Fibroblast of the conjunctiva (primary cell): ENCODE measurements at regions not wholly inside any gene's neighbourhood (a gene's known extent, or its start where the extent isn't known, plus 50 kb on each side); places are given as distances from the start of the nearest gene placed in this dataset.

ENCODE experiments used
- DNase-seq: peaks from one replicate; pipeline ENCODE4 v3.0.0-alpha.2; 2010; ENCODE audit warnings: low read depth

DNA sequence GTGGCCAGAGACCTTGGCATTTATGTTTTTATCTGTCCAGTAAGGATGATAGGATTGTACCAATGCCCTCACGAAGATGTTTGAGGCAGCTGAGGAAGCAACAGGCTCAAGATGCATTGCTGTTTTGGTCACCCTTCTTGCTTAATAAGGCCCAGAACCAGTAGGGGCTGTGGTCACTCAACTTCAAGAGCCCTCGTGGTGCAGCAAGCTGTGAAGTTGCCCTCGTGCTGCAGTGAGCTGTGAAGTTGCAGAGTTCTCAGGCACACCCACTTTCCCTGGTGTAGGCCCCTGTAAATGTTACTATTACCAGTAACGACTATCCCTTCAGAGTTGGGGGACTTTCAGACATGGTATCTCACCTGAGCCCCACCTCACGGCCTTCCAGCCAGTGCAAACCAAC, 207.6 kb upstream of the LYZL1 start:
- DNase-seq, result no peak

DNA sequence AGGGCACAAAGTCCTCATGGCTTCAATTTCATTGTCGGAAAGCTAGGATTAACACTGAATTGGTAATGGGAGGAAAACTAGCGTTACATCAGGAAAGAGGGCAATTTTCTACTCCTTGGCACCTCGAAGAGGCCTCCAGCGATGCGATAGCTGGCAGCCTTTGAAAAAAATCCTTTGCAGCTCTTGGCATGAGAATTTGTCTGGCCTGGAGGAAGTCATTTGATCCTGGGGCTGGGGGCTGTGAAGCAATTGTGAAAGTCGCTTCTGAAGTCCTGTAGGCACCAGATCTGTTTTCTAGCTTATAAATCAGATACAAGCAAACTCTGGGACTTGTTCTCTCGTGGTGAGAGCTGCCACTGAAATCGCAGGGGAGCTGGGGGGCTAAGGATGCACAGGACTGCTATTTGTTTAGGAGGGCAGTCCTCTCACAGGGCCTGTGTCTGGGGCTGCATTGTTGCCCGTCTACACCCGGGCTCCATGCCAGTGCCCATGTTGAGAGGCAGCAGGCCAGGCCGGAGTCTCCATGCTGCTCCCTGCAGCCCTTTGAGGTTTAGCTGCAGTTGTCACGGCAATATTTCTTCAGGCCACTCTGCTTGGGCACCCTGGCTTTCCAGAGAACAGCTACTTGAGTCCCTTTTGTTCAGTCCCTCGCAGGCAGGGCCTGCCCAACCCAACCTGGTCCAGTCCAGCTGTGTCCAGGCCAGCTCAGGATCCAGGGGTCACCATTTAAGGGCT, 206.8 kb upstream of the LYZL1 start:
- DNase-seq, result no peak

GRCh38 chr10:29083096-29083495, 205.8 kb upstream of the LYZL1 start:
- DNase-seq, result no peak

GRCh38 chr10:29084681-29085307, 204.1 kb upstream of the LYZL1 start:
- no peak for DNase-seq

GRCh38 chr10:29089091-29089490, 199.8 kb upstream of the LYZL1 start:
- DNase-seq, result no peak

- no peak for DNase-seq
These were observed 192.5 kb upstream of the LYZL1 start for GRCh38 chr10:29096303-29096824.

DNA sequence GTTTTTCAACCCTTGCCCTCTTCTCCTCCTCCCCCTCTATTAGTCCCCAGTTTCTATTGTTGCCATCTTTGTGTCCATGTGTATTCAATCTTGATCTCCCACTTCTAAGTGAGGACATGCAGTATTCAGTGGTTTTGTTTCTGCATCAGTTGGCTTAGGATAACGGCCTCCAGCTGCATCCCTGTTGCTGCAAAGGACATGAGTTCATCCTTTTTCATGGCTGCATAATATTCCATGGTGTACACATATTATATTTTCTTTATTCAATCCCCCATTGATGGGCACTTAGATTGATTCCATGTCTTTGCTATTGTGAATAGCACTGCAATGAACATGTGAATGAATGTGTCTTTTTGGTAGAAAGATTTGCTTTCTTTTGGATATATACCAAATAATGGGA, 190.4 kb upstream of the LYZL1 start:
- DNase-seq, result no peak

DNA sequence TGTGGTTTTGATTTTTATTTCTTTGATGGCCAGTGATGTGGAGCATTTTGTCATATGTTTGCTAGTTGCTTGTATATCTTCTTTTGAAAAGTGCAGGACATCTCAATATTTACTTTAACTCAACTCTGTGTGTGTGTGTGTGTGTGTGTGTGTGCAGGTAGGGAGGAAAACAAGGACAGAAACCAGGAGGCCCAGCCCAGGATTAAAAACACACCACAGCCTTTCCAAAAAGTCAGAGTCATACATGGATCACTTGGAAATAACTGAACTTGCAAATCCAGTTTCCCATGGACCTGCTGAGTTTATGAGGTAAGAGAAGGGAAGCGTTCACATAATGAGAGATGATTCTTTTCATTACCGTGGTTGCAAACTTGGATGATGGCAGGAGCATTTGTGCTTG, 189.9 kb upstream of the LYZL1 start:
- no peak for DNase-seq

DNA sequence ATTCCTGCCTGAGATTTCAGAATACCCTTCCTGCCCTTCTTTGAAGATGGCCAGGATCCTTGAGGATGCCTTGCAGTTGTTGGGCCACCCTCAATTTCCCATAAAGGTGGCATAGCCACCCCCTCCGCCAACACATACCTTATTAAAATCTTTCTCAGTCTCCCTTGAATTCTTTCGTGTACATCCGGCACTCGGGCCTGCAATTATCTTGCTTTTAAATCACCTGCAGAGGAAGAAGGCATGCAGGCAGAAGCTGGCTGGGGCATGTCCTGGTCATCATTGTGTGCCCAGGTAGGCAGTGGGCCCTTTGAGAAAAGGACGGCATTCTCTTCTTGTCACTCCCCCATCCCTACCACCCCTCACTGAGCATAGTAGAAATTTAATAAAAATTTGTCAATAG, 189.5 kb upstream of the LYZL1 start:
- DNase-seq, result no peak

- no peak for DNase-seq
These were observed 188.4 kb upstream of the LYZL1 start for GRCh38 chr10:29100505-29100904.

DNA sequence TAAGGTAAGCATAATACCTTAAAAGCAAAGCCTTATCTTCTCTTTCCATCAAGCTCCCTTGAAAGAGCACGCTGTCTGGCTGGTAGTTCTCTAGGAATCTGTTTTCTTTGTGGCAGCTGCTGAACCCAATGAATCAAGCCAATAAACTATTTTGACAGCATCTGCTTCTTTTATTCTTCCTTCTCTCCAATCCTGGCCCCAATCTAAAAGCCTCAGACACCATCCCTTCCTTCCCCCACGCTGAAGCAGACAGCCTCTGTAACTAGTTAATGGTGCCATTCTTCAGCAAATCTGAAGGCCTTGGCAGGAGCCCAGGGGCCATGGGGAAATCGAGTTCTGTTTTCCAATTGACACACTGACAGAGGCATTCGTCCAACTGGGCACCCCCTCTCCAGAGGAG, 186.6 kb upstream of the LYZL1 start:
- no peak for DNase-seq

DNA sequence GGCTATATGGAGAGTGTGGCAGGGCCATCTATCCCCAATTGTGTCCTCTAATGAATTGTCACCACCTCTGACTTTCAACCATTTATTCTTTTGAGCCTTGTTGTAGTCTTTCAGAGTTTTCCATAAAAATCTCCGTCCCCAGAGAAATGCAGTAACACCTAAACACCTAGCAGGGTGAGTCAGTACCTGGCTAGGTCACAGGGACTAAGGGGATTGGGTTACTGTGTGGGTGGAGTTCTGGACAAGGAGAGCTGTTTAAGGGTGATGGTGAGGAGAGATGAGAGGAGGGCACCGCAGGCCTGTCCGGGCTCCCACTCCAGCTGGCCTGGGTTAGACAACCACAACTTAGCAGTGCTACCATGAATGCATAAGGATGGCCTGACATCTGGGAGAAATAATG, 186.2 kb upstream of the LYZL1 start:
- no peak for DNase-seq

DNA sequence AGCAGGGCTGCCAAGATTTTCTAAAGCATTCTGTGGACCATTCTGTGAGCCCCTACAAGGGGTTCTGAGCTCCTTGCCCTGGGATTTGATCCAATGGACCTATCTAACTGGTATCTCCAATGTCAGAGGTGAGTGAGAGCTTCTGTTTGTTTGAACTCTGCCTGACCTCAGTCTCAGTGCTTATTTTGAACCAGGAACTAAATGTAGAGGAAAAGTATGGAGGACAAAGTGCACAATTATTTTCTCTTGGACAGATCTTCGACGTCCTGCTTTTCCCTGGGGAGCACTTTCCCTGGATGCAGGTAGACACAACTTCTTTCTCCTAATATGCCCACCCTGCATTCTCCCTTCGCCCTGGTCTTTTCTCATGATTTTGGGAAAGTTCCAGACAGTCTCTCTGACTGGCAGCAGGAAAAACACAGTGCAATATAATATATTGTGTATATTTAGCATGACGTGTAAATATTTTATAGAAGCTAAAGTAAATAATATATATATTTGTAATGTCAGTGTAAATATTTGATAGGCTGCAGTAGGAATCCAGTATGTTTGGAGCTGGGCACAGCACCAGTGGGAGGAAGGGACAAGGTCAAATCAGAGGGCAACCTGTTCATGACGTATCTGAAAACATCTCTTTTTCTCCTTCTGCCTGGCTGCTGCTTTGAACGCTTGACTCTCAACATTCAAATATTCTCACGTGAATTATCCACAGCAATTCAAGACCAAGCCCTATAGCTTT, 184.0 kb upstream of the LYZL1 start:
- DNase-seq, result no peak

- no peak for DNase-seq
These were observed 183.2 kb upstream of the LYZL1 start for GRCh38 chr10:29105516-29106215.

DNA sequence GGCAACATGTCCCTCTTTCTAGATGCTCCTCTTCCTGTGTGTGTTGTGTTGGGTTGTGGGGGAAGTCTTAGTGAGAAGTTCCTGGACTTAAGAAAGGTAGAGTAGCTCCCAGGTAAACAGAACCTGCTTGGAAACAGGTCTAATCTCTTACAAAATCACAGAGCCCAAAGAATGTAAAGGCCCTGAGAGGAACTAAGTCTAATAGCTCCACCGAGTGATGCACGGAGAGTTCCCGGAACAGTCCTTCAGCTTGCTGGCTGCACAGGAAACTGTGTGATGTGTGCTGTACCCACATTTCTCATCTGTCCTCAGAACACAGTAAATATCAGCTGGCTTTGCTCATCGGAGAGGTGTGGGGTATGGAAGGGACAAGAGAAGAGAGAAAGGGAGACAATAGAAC, 182.6 kb upstream of the LYZL1 start:
- DNase-seq, result no peak

- no peak for DNase-seq
These were observed 180.9 kb upstream of the LYZL1 start for GRCh38 chr10:29107866-29108498.

DNA sequence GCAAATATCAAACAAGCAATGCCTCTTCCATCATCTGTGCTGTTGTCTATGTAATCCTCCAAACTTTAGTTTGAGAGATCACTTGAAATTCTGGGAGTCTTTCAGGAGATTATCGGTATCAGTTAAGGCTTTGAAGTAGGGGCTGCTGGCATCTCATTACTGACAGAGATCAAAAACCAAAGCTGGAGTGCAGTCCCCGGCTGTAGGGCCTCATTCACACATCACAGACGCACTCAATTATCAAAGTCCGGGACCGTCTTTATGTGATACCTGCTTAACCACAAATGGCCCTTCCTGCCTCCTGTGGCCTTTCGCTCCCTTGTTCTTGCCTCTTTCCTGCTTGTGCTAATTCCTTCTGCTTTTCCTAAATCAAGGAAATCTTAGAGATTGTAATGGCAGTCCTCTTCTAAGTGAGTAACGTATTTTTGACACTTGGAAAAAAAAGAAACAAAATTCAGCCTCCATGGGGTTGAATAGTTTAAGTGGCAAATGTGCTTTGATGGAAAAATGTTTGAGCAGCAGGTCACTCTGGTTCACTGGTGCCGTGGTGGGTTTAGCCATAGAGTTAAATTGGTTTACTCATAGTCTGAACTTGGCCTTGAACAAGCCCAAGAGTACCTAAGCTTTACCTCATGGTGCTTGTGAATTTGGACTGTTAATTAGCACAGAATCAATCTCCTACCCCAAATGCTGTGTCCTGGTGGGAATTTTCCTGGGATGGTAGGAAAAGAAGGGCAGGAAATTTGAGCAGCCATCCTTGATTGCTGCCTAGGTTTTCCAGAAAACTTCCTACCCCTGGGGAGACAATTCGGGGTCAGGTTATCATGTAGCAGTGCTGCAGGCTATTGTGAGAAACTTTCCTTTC, 178.9 kb upstream of the LYZL1 start:
- DNase-seq, result no peak

DNA sequence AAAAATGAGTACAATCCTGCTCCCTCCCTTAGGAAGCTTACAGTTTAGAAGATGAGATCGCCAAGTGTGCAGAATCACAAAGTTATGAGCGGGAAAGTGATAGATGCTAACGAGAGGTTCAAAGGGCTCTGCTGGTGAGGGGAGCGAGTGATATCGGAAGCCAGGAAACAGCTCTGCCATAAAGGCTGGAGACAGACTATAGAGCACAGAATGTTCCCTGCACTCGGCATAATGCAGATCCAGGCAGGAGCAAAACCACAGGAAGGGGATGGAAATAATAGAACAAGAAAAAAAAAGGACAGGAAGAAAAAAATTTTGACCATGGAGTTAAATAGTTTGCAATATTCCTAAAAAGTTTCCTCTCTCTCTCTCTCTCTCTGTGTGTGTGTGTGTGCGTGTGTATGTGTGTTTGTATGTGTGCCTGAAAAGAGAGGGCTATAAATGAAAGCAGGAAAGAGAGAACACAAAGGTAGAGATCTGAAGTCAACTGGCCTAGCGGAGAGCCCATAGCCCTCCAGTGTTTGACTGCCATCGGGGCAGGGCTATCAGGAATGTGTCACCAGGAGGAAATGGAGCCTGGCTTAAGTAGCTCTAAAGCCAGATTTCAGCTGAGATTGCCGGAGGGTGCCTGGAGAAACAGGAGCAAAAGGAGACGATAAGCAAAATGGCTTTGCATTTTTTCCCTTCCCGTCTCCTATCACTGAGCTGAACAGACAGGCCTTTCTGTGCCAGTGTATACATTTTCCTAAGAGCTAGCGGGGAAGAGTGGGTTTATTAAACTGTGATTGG, 175.8 kb upstream of the LYZL1 start:
- no peak for DNase-seq

GRCh38 chr10:29113616-29113945, 175.3 kb upstream of the LYZL1 start:
- no peak for DNase-seq

- no peak for DNase-seq
These were observed 174.7 kb upstream of the LYZL1 start for GRCh38 chr10:29114141-29114540.
